ENCODE measurements at regions not wholly inside any gene's neighbourhood (a gene's known extent, or its start where the extent isn't known, plus 50 kb on each side); places are given as distances from the start of the nearest gene placed in this dataset.

- CTCF ChIA-PET, result no interaction called here
- Histone ChIP-seq H3K9me3 (ENCODE audit: control insufficient read depth, insufficient read depth, low read length) (0 out of 2 replicates have a peak, but pooled peaks cover 2% of the 10 kb centered on the region), H3K27ac (ENCODE audit: low read depth, low read length) (no peak overlapping the region), H3K27me3 (ENCODE audit: control insufficient read depth, insufficient read depth, low read length) (no peaks in the 10 kb centered on the region), H3K4me3 (ENCODE audit: low read depth, low read length) (no peak overlapping the region)
- no peak for DNase-seq (ENCODE audit: low read depth, low spot score)
- TF ChIP-seq CTCF (IDR thresholded peaks at IDR 0.05; ENCODE audit: low read depth, low read length), result no peak
- POLR2A ChIA-PET, result no interaction called here
Observed at GRCh38 chr2:125172181-125172580, 1147.1 kb downstream of the CNTNAP5 start.

GRCh38 chr2:125175415-125175814 is 1150.3 kb downstream of the CNTNAP5 start:
- no peak overlapping the region for H3K4me3 ChIP-seq (ENCODE audit: low read depth, low read length)
- no peak for DNase-seq (ENCODE audit: low read depth, low spot score)
- H3K9me3 ChIP-seq (ENCODE audit: control insufficient read depth, insufficient read depth, low read length), result 0 out of 2 replicates have a peak, but pooled peaks cover 2% of the 10 kb centered on the region
- H3K27me3 ChIP-seq (ENCODE audit: control insufficient read depth, insufficient read depth, low read length), result no peaks in the 10 kb centered on the region
- CTCF ChIA-PET, result no interaction called here
- no peak overlapping the region for H3K27ac ChIP-seq (ENCODE audit: low read depth, low read length)
- TF ChIP-seq CTCF (IDR thresholded peaks at IDR 0.05; ENCODE audit: low read depth, low read length), result no peak
- POLR2A ChIA-PET, result no interaction called here

GRCh38 chr2:125185691-125186270 is 1160.7 kb downstream of the CNTNAP5 start:
- Histone ChIP-seq H3K27ac (ENCODE audit: low read depth, low read length) (no peak overlapping the region), H3K9me3 (ENCODE audit: control insufficient read depth, insufficient read depth, low read length) (no peaks in the 10 kb centered on the region; the same call in 1 of the 2 replicates), H3K27me3 (ENCODE audit: control insufficient read depth, insufficient read depth, low read length) (no peaks in the 10 kb centered on the region), H3K4me3 (ENCODE audit: low read depth, low read length) (no peak overlapping the region)
- no peak for TF ChIP-seq CTCF (IDR thresholded peaks at IDR 0.05; ENCODE audit: low read depth, low read length)
- DNase-seq (ENCODE audit: low read depth, low spot score), result no peak
- CTCF ChIA-PET, result no interaction called here
- POLR2A ChIA-PET, result no interaction called here

- no peak for DNase-seq (ENCODE audit: low read depth, low spot score)
- TF ChIP-seq CTCF (IDR thresholded peaks at IDR 0.05; ENCODE audit: low read depth, low read length), result no peak
- no peaks in the 10 kb centered on the region for H3K9me3 ChIP-seq (ENCODE audit: control insufficient read depth, insufficient read depth, low read length)
- H3K27ac ChIP-seq (ENCODE audit: low read depth, low read length), result no peak overlapping the region
- POLR2A ChIA-PET, result no interaction called here
- H3K4me3 ChIP-seq (ENCODE audit: low read depth, low read length), result no peak overlapping the region
- H3K27me3 ChIP-seq (ENCODE audit: control insufficient read depth, insufficient read depth, low read length), result no peaks in the 10 kb centered on the region
- CTCF ChIA-PET, result no interaction called here
Observed at GRCh38 chr2:125207431-125207830, 1182.3 kb downstream of the CNTNAP5 start.

- H3K27ac ChIP-seq (ENCODE audit: low read depth, low read length), result no peak overlapping the region
- CTCF ChIA-PET, result no interaction called here
- DNase-seq (ENCODE audit: low read depth, low spot score), result no peak
- peaks cover 8% of the 10 kb centered on the region; the same call in 1 of the 2 replicates for H3K9me3 ChIP-seq (ENCODE audit: control insufficient read depth, insufficient read depth, low read length)
- H3K27me3 ChIP-seq (ENCODE audit: control insufficient read depth, insufficient read depth, low read length), result no peaks in the 10 kb centered on the region
- POLR2A ChIA-PET, result no interaction called here
- H3K4me3 ChIP-seq (ENCODE audit: low read depth, low read length), result no peak overlapping the region
- no peak for TF ChIP-seq CTCF (IDR thresholded peaks at IDR 0.05; ENCODE audit: low read depth, low read length)
Observed at GRCh38 chr2:125216321-125216720, 1191.2 kb downstream of the CNTNAP5 start.
